Muscle layer of duodenum (tissue), 2 donors: ENCODE measurements at regions not wholly inside any gene's neighbourhood (a gene's known extent, or its start where the extent isn't known, plus 50 kb on each side); places are given as distances from the start of the nearest gene placed in this dataset.

ENCODE experiments used
- H3K27ac ChIP-seq: one replicate; pipeline ENCODE4 v1.7.0; 2013; ENCODE audit warnings: mild to moderate bottlenecking, low read length
- H3K27me3 ChIP-seq: one replicate; pipeline ENCODE4 v1.7.0; 2013; ENCODE audit warnings: low read depth, mild to moderate bottlenecking, control low read depth, low read length
- H3K36me3 ChIP-seq, 2 donors: one replicate each; pipeline ENCODE4 v1.7.0; 2013; ENCODE audit warnings: low read length in 2 of 2, control low read depth in 1 of 2, mild to moderate bottlenecking in 1 of 2; ENCODE audit not compliant: insufficient read depth in 2 of 2, control insufficient read depth in 1 of 2
- H3K4me1 ChIP-seq, 2 donors: one replicate each; pipeline ENCODE4 v1.7.0; 2013; ENCODE audit warnings: low read length in 2 of 2, mild to moderate bottlenecking in 2 of 2, control low read depth in 1 of 2, moderate library complexity in 1 of 2; ENCODE audit not compliant: insufficient read depth in 2 of 2, control insufficient read depth in 1 of 2
- H3K4me3 ChIP-seq, 2 donors: one replicate each; pipeline ENCODE4 v1.7.0; 2013; ENCODE audit warnings: low read length in 2 of 2, low read depth in 1 of 2, mild to moderate bottlenecking in 1 of 2
- H3K9me3 ChIP-seq, 2 donors: one replicate each; pipeline ENCODE4 v1.7.0; 2013; ENCODE audit warnings: low read length in 2 of 2, control low read depth in 1 of 2, mild to moderate bottlenecking in 1 of 2; ENCODE audit not compliant: control insufficient read depth in 1 of 2
- donor health status: healthy.

- Histone ChIP-seq H3K9me3 (no peaks in the 10 kb centered on the region), H3K4me1 (no peaks in the 10 kb centered on the region), H3K27ac (no peak overlapping the region), H3K27me3 (no peaks in the 10 kb centered on the region), H3K36me3 (no peaks in the 10 kb centered on the region), H3K4me3 (no peak overlapping the region)
These were observed 1247.4 kb upstream of the SORCS1 start for GRCh38 chr10:108411894-108412293.

GRCh38 chr10:108411206-108411605 lies 1246.7 kb upstream of the SORCS1 start:
- Histone ChIP-seq H3K27ac (no peak overlapping the region), H3K4me3 (no peak overlapping the region), H3K27me3 (no peaks in the 10 kb centered on the region), H3K4me1 (no peaks in the 10 kb centered on the region), H3K9me3 (no peaks in the 10 kb centered on the region), H3K36me3 (no peaks in the 10 kb centered on the region)

- Histone ChIP-seq H3K4me3 (no peak overlapping the region), H3K36me3 (no peaks in the 10 kb centered on the region), H3K27me3 (no peaks in the 10 kb centered on the region), H3K27ac (no peak overlapping the region), H3K4me1 (no peaks in the 10 kb centered on the region), H3K9me3 (no peaks in the 10 kb centered on the region)
These were observed 1245.7 kb upstream of the SORCS1 start for GRCh38 chr10:108410236-108410635.

- no peak overlapping the region for H3K4me3 ChIP-seq
- H3K36me3 ChIP-seq = no peaks in the 10 kb centered on the region
- H3K9me3 ChIP-seq = no peaks in the 10 kb centered on the region
- no peaks in the 10 kb centered on the region for H3K27me3 ChIP-seq
- no peak overlapping the region for H3K27ac ChIP-seq
- H3K4me1 ChIP-seq = no peaks in the 10 kb centered on the region
These were observed 1244.8 kb upstream of the SORCS1 start for GRCh38 chr10:108409306-108409705.

- Histone ChIP-seq H3K9me3 (no peaks in the 10 kb centered on the region), H3K4me1 (no peaks in the 10 kb centered on the region), H3K36me3 (no peaks in the 10 kb centered on the region), H3K27ac (no peak overlapping the region), H3K27me3 (no peaks in the 10 kb centered on the region), H3K4me3 (no peak overlapping the region)
These were observed 1239.6 kb upstream of the SORCS1 start for GRCh38 chr10:108404155-108404554.

- Histone ChIP-seq H3K9me3 (no peaks in the 10 kb centered on the region), H3K27me3 (no peaks in the 10 kb centered on the region)
These were observed 1235.0 kb upstream of the SORCS1 start for GRCh38 chr10:108399465-108399864.

GRCh38 chr10:108393089-108393488 lies 1228.6 kb upstream of the SORCS1 start:
- Histone ChIP-seq H3K36me3 (no peaks in the 10 kb centered on the region), H3K27me3 (no peaks in the 10 kb centered on the region), H3K4me1 (no peaks in the 10 kb centered on the region), H3K27ac (no peak overlapping the region), H3K4me3 (no peak overlapping the region), H3K9me3 (no peaks in the 10 kb centered on the region)

More at GRCh38 chr10:108399465-108399864, 1235.0 kb upstream of the SORCS1 start:
- H3K4me3 ChIP-seq = no peak overlapping the region
- H3K4me1 ChIP-seq = no peaks in the 10 kb centered on the region
- H3K36me3 ChIP-seq = no peaks in the 10 kb centered on the region
- no peak overlapping the region for H3K27ac ChIP-seq

GRCh38 chr10:108392286-108392685 lies 1227.8 kb upstream of the SORCS1 start:
- Histone ChIP-seq H3K27ac (no peak overlapping the region), H3K36me3 (no peaks in the 10 kb centered on the region), H3K27me3 (no peaks in the 10 kb centered on the region), H3K4me3 (no peak overlapping the region), H3K9me3 (no peaks in the 10 kb centered on the region), H3K4me1 (no peaks in the 10 kb centered on the region)

- no peak overlapping the region for H3K27ac ChIP-seq
- no peaks in the 10 kb centered on the region for H3K4me1 ChIP-seq
- no peaks in the 10 kb centered on the region for H3K9me3 ChIP-seq
- no peak overlapping the region for H3K4me3 ChIP-seq
- no peaks in the 10 kb centered on the region for H3K27me3 ChIP-seq
- H3K36me3 ChIP-seq = no peaks in the 10 kb centered on the region
These were observed 1224.2 kb upstream of the SORCS1 start for GRCh38 chr10:108388706-108389105.

GRCh38 chr10:108385963-108386362 lies 1221.5 kb upstream of the SORCS1 start:
- Histone ChIP-seq H3K4me1 (no peaks in the 10 kb centered on the region), H3K27me3 (no peaks in the 10 kb centered on the region), H3K9me3 (no peaks in the 10 kb centered on the region), H3K27ac (no peak overlapping the region), H3K4me3 (no peak overlapping the region), H3K36me3 (no peaks in the 10 kb centered on the region)

GRCh38 chr10:108384378-108384777 lies 1219.9 kb upstream of the SORCS1 start:
- Histone ChIP-seq H3K4me3 (no peak overlapping the region), H3K9me3 (no peaks in the 10 kb centered on the region), H3K36me3 (no peaks in the 10 kb centered on the region), H3K4me1 (no peaks in the 10 kb centered on the region), H3K27me3 (no peaks in the 10 kb centered on the region), H3K27ac (no peak overlapping the region)

GRCh38 chr10:108378779-108379178 lies 1214.3 kb upstream of the SORCS1 start:
- Histone ChIP-seq H3K27me3 (no peaks in the 10 kb centered on the region), H3K9me3 (no peaks in the 10 kb centered on the region), H3K4me1 (no peaks in the 10 kb centered on the region), H3K36me3 (no peaks in the 10 kb centered on the region), H3K27ac (no peak overlapping the region), H3K4me3 (no peak overlapping the region)
